SK-N-SH treated with all-trans-retinoic acid at 6 μM for 48 hours (cell line): ENCODE measurements at regions not wholly inside any gene's neighbourhood (a gene's known extent, or its start where the extent isn't known, plus 50 kb on each side); places are given as distances from the start of the nearest gene placed in this dataset.

ENCODE experiments used
- SNAI2 ChIP-seq: fragments of 250-450 bp; sonication (Bioruptor Pico); IDR thresholded peaks from 2 replicates; pipeline ENCODE4 v1.5.0; 2020; ENCODE audit warnings: mild to moderate bottlenecking, moderate library complexity
- ZFP3 ChIP-seq: fragments of 250-450 bp; sonication (Bioruptor Pico); IDR thresholded peaks from 2 replicates; pipeline ENCODE4 v1.5.0; 2020; ENCODE audit warnings: mild to moderate bottlenecking, moderate library complexity
- ZFP30 ChIP-seq: fragments of 450-650 bp; formaldehyde crosslinking; IDR thresholded peaks from 2 replicates; pipeline ENCODE4 v1.5.0; 2022; ENCODE audit warnings: mild to moderate bottlenecking, moderate library complexity

DNA sequence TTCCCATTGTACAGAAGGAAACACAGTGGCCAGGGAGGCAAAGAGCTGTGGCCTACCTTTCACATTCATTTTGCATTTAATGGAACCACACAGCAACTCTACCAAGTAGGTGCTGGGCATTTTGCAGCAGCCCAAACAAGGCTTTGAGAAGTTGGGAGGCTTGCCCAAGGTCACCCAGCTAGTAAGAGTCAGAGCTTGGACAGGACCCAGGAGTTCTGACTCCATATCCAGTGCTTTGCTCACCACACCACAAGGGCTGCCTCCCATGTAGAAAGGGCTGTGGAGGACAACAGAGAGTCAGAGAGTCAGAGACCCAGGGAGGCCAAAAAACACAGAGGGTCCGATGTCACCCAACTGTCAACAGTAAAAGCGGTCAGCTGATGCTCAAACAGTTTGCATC is 400.2 kb downstream of the BCL11B start:
- TF ChIP-seq ZFP3: no peak
- TF ChIP-seq ZFP30 (CRISPR knock-in tag): no peak
- TF ChIP-seq SNAI2 (CRISPR knock-in tag): no peak
